Panc1 (cell line): ENCODE measurements at regions not wholly inside any gene's neighbourhood (a gene's known extent, or its start where the extent isn't known, plus 50 kb on each side); places are given as distances from the start of the nearest gene placed in this dataset.

Experiments used
- ATAC-seq: fragments of 200-7000 bp; cut with Tn5 transposase; 2 replicates; pipeline ENCODE4 v1.9.1; 2020; ENCODE audit warnings: mild to moderate bottlenecking, moderate library complexity
- BruUV-seq: library from RNA; stranded (reverse); fragments of 400-500 nt; replicated peaks from 2 replicates; lab custom pipeline; 2021; lab: Mats Ljungman, UMichigan
- CTCF ChIA-PET: fragments of 300-600 bp; sonication (Branson Sonifier 250); formaldehyde crosslinking; loops from one replicate; lab custom pipeline; 2022; ENCODE audit warnings: antibody characterized with exemption; lab: Charles Lee
- POLR2A ChIA-PET: fragments of 300-600 bp; sonication (Branson Sonifier 250); formaldehyde crosslinking; loops from one replicate; lab custom pipeline; 2022; ENCODE audit warnings: antibody characterized with exemption; lab: Charles Lee
- DNase-seq: peaks from one replicate; pipeline ENCODE4 v3.0.0-alpha.2; 2010; ENCODE audit warnings: low read depth, low spot score
- H3K27ac ChIP-seq: 2 replicates; pipeline ENCODE4 v1.5.1; 2011; ENCODE audit warnings: mild to moderate bottlenecking, low read length, inconsistent platforms
- H3K27me3 ChIP-seq: fragments of 200-500 bp; sonication (Bioruptor generic); 2 replicates; pipeline ENCODE4 v1.6.0; 2014; ENCODE audit warnings: low read length, inconsistent platforms; ENCODE audit not compliant: control insufficient read depth, insufficient read depth
- H3K36me3 ChIP-seq: fragments of 200-500 bp; sonication (Bioruptor generic); 2 replicates; pipeline ENCODE4 v1.5.1; 2014; ENCODE audit warnings: inconsistent platforms, mild to moderate bottlenecking, low read length, moderate library complexity; ENCODE audit not compliant: control insufficient read depth, insufficient read depth
- H3K4me1 ChIP-seq: 2 replicates; pipeline ENCODE4 v1.5.1; 2011; ENCODE audit warnings: inconsistent platforms, mild to moderate bottlenecking, low read length, moderate library complexity; ENCODE audit not compliant: control insufficient read depth, insufficient read depth
- H3K4me3 ChIP-seq, 2 experiments: 2 replicates each; pipeline ENCODE4 v1.5.1; 2011 to 2012; ENCODE audit warnings: low read depth in 2 of 2, low read length in 2 of 2, mild to moderate bottlenecking in 2 of 2, inconsistent platforms in 1 of 2, moderate library complexity in 1 of 2
- H3K9me3 ChIP-seq: fragments of 200-500 bp; sonication (Bioruptor generic); 2 replicates; pipeline ENCODE4 v1.5.1; 2014; ENCODE audit warnings: low read depth, mild to moderate bottlenecking, inconsistent platforms, low read length, moderate library complexity; ENCODE audit not compliant: control insufficient read depth, insufficient read depth
- POLR2AphosphoS5 ChIP-seq: IDR thresholded peaks from 2 replicates; pipeline ENCODE4 v1.6.1; 2012; ENCODE audit warnings: mild to moderate bottlenecking, low read depth, low read length, moderate library complexity
- SIN3A ChIP-seq: IDR thresholded peaks from 2 replicates; pipeline ENCODE4 v1.6.1; 2012; ENCODE audit warnings: low read depth, mild to moderate bottlenecking, low read length, moderate library complexity, borderline replicate concordance; ENCODE audit not compliant: insufficient read depth
- TCF7L2 ChIP-seq: IDR thresholded peaks from 2 replicates; pipeline ENCODE4 v1.6.1; 2011; ENCODE audit warnings: mild to moderate bottlenecking, low read depth, low read length, inconsistent platforms
- in situ Hi-C: cut with HindIII; loops from 2 replicates; pipeline ENCODE4 v1.10.0; 2016; ENCODE audit warnings: low sequenced_read_pairs, low pct_unique_long_range_greater_than_20kb
- intact Hi-C: fragments of 100-400 bp; cut with micrococcal nuclease; formaldehyde crosslinking; loops from one replicate; pipeline ENCODE4 v1.10.0; 2022; ENCODE audit not compliant: unreplicated experiment
- TF ChIP-seq, protein P1 (sequence below), 2 experiments: IDR thresholded peaks; 2 replicates each; pipeline ENCODE4 v1.6.1; 2011 to 2012; ENCODE audit warnings: low read depth in 2 of 2, control low read depth in 1 of 2, low read length in 1 of 2, mild to moderate bottlenecking in 1 of 2, moderate library complexity in 1 of 2; ENCODE audit not compliant: insufficient read depth in 1 of 2
- TF ChIP-seq, protein P2 (sequence below): fragments of 450-650 bp; IDR thresholded peaks from 2 replicates; pipeline ENCODE4 v1.5.1; 2017; ENCODE audit warnings: mild to moderate bottlenecking

DNA sequence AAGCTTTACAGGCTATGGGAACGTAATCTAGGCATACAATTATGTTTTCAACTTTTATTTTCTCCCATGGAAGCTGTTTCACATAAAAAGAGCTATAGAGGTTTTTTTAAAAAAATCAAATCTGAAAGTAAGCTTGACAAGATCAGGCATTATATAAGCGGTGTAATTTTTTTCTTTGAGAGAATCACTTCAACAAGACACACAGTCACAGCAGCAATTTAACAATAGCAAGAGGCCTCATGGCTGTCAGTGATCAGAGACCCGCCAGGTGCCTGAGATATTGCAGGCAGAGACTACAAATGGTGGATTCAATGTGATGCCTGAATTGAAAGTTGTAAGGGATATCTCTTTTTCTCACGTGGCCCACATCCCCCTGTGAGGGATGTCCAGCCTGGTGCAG is 270.5 kb upstream of the TBC1D5 start:
- in situ Hi-C loops = no loop called here

DNA sequence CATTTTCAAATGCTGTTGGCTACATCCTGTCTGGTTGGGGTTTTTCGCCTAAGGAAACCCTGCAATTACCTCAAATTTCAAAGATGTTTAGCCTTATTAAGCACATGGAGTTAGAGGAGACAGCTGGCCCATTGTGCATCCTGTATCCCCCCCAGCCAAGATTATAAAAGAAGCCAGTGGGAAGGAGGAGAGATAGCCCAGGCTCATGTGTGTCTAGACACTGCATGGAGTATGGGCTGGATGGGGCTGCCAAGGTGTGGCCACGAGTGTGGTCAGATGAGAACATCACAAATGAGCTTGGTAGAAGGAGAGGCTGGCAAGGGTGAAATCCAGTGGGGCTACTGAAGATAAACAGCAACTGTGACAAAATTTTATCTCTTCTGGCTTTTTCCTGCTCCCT is 270.0 kb upstream of the TBC1D5 start:
- intact Hi-C loops (no loop called here), in situ Hi-C loops (no loop called here)
- H3K27me3 ChIP-seq = no peaks in the 10 kb centered on the region
- ATAC-seq = no peak
- CTCF ChIA-PET = no interaction called here
- H3K4me1 ChIP-seq = no peaks in the 10 kb centered on the region
- POLR2A ChIA-PET = no interaction called here
- no peaks in the 10 kb centered on the region for H3K36me3 ChIP-seq
- no peaks in the 10 kb centered on the region for H3K9me3 ChIP-seq
- TF ChIP-seq POLR2AphosphoS5 = no peak
- TF ChIP-seq, protein P1, sequence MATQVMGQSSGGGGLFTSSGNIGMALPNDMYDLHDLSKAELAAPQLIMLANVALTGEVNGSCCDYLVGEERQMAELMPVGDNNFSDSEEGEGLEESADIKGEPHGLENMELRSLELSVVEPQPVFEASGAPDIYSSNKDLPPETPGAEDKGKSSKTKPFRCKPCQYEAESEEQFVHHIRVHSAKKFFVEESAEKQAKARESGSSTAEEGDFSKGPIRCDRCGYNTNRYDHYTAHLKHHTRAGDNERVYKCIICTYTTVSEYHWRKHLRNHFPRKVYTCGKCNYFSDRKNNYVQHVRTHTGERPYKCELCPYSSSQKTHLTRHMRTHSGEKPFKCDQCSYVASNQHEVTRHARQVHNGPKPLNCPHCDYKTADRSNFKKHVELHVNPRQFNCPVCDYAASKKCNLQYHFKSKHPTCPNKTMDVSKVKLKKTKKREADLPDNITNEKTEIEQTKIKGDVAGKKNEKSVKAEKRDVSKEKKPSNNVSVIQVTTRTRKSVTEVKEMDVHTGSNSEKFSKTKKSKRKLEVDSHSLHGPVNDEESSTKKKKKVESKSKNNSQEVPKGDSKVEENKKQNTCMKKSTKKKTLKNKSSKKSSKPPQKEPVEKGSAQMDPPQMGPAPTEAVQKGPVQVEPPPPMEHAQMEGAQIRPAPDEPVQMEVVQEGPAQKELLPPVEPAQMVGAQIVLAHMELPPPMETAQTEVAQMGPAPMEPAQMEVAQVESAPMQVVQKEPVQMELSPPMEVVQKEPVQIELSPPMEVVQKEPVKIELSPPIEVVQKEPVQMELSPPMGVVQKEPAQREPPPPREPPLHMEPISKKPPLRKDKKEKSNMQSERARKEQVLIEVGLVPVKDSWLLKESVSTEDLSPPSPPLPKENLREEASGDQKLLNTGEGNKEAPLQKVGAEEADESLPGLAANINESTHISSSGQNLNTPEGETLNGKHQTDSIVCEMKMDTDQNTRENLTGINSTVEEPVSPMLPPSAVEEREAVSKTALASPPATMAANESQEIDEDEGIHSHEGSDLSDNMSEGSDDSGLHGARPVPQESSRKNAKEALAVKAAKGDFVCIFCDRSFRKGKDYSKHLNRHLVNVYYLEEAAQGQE (IDR thresholded peaks at IDR 0.05; ENCODE audit: insufficient read depth in 1 of 2, low read depth in 2 of 2, low read length in 1 of 2) = no peak
- TF ChIP-seq TCF7L2 = no peak
- no peak for TF ChIP-seq SIN3A
- TF ChIP-seq, protein P2, sequence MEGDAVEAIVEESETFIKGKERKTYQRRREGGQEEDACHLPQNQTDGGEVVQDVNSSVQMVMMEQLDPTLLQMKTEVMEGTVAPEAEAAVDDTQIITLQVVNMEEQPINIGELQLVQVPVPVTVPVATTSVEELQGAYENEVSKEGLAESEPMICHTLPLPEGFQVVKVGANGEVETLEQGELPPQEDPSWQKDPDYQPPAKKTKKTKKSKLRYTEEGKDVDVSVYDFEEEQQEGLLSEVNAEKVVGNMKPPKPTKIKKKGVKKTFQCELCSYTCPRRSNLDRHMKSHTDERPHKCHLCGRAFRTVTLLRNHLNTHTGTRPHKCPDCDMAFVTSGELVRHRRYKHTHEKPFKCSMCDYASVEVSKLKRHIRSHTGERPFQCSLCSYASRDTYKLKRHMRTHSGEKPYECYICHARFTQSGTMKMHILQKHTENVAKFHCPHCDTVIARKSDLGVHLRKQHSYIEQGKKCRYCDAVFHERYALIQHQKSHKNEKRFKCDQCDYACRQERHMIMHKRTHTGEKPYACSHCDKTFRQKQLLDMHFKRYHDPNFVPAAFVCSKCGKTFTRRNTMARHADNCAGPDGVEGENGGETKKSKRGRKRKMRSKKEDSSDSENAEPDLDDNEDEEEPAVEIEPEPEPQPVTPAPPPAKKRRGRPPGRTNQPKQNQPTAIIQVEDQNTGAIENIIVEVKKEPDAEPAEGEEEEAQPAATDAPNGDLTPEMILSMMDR = no peak
- H3K4me3 ChIP-seq = no peak overlapping the region
- BruUV-seq = no TSS peak
- no peak overlapping the region for H3K27ac ChIP-seq
- DNase-seq = no peak

More for the DNA sequence above, 270.5 kb upstream of the TBC1D5 start:
- no peak overlapping the region for H3K4me3 ChIP-seq
- ChIA-PET POLR2A (no interaction called here), CTCF (no interaction called here)
- H3K36me3 ChIP-seq = no peaks in the 10 kb centered on the region
- no peak overlapping the region for H3K27ac ChIP-seq
- H3K9me3 ChIP-seq = no peaks in the 10 kb centered on the region
- ATAC-seq (no peak), DNase-seq (no peak)
- H3K27me3 ChIP-seq = no peaks in the 10 kb centered on the region
- intact Hi-C loops = no loop called here
- BruUV-seq = no TSS peak
- H3K4me1 ChIP-seq = no peaks in the 10 kb centered on the region
- no peak for TF ChIP-seq SIN3A
- TF ChIP-seq, protein P2 = no peak
- TF ChIP-seq TCF7L2 = no peak
- TF ChIP-seq, protein P1 (IDR thresholded peaks at IDR 0.05; ENCODE audit: insufficient read depth in 1 of 2, low read depth in 2 of 2, low read length in 1 of 2) = no peak
- no peak for TF ChIP-seq POLR2AphosphoS5
